HG02763 (cell line): ENCODE measurements at regions not wholly inside any gene's neighbourhood (a gene's known extent, or its start where the extent isn't known, plus 50 kb on each side); places are given as distances from the start of the nearest gene placed in this dataset.

Source experiments
- ATAC-seq: cut with Tn5 transposase; IDR thresholded peaks from one replicate; pipeline ENCODE4 v1.9.1; 2021; ENCODE audit warnings: mild to moderate bottlenecking, moderate library complexity; ENCODE audit not compliant: unreplicated experiment

- ATAC-seq = no peak
Measured at GRCh38 chr2:65864619-65865018, 432.2 kb upstream of the SPRED2 start.

GRCh38 chr2:65863713-65864112 lies 431.3 kb upstream of the SPRED2 start:
- no peak for ATAC-seq

- ATAC-seq = no peak
Measured at GRCh38 chr2:65856928-65857327, 424.5 kb upstream of the SPRED2 start.

GRCh38 chr2:65856423-65856822 lies 424.0 kb upstream of the SPRED2 start:
- no peak for ATAC-seq

- no peak for ATAC-seq
Measured at GRCh38 chr2:65850695-65851094, 418.3 kb upstream of the SPRED2 start.

DNA sequence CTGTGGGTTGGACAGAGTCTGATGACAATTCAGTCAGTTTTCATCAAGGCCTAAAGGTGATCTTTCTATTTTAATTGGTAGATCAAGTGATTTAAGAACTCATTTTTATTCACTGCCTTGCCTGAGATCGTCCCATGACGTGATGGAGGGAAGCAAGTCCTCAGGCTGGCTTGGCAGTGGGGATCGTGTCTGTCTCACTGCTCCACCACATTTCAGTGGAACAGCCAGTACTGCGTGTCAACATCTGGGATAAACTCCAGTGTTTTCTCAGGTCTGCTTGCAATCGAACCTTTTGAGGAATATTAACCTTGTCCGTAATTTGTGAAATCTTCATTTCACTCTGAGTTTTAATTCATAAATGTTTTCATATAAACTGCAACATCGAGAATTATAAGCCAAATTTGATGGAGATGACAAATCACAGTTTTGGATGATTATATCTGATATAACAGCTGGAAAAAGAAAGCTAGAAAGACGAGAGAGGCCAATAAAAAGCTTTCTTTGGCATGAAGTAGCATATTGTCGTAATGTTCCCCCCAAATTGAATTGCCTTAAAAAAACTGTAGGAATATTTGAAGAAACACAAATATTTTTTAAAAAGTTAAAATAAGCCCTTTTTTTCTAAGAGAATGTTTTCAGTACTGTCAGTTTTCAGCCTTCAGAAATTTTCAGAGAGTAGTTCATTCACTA lies 414.7 kb upstream of the SPRED2 start:
- no peak for ATAC-seq

- ATAC-seq = no peak
Measured at GRCh38 chr2:65845442-65846182, 413.2 kb upstream of the SPRED2 start.

DNA sequence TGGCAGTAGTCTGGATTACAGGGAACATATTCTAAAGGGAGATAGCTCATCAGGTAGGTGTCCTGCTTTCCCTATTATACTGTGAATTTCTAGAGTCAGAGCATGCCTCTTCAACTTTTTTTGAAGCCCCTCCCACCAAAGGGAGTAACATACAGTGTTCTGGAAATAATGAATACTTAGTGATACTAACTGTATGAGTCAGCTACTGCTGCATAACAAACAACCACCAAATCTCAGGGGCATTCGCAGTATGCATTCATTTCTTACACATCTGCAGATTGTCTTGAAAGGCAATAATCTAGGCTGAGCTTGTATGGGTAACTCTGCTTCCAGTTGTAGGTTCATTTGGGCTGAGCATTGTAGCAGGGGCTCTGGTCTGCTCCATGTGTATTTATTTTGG lies 409.7 kb upstream of the SPRED2 start:
- ATAC-seq = no peak

DNA sequence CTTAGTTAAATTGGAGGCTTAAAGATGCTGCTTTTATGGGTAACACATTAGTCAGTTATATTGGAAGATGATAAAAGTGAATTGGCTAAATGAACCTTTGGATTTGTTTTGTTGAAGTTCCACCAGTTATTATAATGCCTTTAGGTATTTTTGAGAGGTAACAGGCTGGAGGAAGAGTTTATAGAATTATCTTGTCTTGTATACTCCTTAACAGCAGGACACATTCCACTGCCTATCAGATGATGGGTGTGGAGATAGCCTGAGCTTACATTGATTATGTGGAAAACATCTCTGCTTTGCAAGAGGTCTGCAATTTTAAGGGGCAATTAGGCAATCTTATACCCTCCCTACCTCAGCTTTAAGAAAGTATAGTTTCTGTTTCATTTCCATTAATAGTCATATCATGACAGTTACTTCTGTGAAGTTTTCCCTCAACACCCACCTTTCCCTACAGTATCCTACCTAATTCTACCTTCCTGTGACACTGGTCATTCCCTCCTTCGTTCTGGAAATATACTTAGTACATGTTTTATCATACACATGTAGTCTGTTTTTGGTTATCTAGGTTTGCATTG lies 403.7 kb upstream of the SPRED2 start:
- no peak for ATAC-seq

GRCh38 chr2:65834771-65835475 lies 402.5 kb upstream of the SPRED2 start:
- ATAC-seq = no peak

- no peak for ATAC-seq
Measured at GRCh38 chr2:65834062-65834461, 401.7 kb upstream of the SPRED2 start.

GRCh38 chr2:65831509-65831908 lies 399.1 kb upstream of the SPRED2 start:
- no peak for ATAC-seq

DNA sequence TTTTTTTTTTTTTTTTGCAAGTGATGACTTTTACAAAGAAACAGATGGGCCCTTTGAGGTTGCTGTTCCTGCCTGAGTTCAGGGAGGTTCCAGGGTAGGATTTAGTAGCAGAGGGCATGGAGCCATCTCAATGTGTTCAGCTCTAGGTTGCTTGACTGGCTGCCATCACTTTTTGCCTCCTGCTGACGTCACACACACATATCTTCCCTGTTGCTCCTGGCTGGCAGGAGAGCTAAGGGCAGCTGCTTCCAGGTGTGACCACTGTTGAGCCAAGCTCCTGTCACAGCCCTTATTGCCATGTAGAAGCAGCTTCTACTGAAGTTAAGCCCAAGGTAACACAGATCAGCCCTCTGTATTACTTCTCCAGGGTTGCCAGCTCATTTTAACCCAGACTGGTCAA lies 394.2 kb upstream of the SPRED2 start:
- ATAC-seq = no peak

GRCh38 chr2:65823511-65823910 lies 391.1 kb upstream of the SPRED2 start:
- ATAC-seq = no peak

DNA sequence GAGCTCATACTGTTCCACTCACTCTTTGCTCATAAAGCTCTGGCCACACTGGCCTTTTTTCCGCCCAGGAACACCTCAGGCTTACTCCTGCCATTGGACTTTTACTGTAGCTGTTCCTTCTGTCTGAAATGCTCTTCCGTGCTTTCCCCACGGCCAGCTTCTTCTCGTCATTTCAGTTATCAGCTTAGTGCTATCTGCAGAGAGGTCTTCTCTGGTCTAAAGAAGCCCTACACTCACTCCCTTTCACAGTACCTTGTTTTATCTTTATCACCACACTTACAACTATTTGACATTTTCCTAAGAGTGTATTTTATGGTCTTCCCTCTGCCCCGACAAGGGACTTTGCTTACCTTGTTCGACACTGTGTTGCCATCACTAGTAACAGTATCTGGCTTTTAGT lies 388.1 kb upstream of the SPRED2 start:
- no peak for ATAC-seq

DNA sequence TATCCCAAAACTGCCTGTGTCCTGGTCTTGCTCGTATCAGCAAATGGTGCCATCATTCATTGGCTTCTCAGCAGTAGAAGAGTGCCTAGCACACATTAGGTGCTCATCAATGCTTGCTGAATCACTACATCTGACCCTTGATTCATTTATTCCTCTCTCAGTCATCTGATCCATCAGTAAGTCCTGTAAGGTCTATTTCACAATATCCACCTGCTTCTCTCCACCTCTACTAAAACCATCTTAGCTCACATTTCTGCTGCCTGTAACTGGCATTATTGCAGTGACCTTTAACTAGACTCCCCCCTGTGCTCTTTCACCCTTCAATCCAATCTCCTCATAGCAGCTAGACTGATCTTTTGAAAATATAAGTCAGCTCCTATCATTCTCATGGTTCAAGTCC lies 387.6 kb upstream of the SPRED2 start:
- no peak for ATAC-seq

DNA sequence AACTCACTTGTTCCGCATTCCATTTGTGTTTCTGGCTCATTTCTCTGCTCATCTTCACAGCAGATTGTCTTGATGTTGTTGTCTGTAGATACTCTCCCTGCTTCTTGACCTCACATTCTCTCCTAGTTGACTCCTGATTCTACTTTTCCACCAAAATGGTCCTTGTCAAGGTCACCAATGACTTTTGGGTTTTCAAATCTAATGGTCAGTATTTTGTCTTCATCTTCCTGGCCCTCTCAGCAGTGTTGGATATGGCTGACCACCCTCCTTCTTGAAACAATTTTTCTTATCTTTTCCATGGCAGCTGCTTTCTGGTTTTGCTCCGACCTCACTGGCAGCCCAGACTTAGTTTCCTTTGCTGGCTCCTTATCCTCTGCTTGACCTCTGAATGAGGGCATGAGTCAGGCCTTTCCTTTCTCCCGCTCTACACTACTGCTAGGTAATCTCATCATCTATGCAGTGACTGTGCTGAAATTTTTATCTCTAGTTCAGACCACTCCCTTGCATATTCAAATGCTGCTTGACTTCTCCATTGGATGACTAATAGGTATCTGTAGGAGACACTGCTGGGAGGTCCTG lies 386.6 kb upstream of the SPRED2 start:
- no peak for ATAC-seq

DNA sequence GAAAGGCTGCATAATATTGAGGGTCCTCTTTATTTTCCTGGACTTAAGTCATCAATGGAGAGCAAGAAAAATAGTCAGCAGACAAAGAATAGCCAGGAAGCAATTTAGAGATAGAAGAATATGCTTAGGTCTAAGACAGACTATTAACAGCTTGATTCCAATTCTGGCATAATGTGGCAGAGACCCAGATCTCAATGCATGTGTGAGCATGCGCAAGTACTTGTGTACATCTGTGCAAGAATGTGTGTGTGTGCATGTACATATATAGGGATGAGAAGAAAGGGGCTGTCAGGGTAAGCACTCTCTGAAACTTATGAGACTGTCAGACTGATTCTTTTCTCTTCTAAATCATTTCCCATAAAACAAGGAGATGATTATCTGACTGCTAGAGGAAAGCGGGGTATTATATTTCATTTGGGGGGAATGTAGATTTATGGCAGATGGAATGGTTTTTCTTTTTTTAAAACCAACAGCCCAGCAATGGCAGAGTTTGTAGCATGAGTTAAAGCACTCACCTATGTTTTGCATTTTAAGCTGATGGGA lies 381.3 kb upstream of the SPRED2 start:
- ATAC-seq = no peak

- no peak for ATAC-seq
Measured at GRCh38 chr2:65812887-65813286, 380.5 kb upstream of the SPRED2 start.

DNA sequence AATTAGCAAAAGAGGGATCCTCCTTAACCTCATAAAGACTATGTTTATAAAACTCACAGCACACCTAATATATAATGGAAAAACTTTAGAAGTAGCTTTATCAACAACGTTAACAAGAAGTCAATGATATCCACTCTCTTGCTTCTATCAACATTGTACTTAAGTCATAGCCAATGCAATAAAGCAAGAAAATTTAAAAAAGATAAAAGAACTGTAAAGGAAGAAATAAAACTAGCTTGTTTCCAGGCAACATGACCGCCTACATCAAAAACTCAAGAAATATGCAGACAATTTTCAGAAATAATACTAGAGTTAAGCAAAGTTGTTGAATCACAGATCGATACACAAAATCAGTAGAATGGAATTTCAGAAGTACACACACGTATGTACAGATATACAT lies 375.5 kb upstream of the SPRED2 start:
- no peak for ATAC-seq

DNA sequence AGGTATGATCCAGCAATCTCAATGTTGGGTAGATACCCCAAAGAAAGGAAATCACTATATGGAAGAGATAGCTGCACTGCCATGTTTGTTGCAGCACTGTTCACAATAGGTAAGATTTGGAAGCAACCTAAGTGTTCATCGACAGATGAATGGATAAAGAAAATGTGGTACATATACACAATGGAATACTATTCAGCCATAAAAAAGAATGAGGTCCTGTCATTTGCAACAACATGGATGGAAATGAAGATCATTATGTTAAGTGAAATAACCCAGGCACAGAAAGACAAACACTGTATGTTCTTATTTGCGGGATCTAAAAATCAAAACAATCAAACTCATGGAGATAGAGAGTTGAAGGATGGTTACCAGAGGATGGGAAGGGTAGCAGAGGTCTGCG lies 372.4 kb upstream of the SPRED2 start:
- no peak for ATAC-seq
